Peyer's patch (tissue), 4 donors: ENCODE measurements at regions not wholly inside any gene's neighbourhood (a gene's known extent, or its start where the extent isn't known, plus 50 kb on each side); places are given as distances from the start of the nearest gene placed in this dataset.

Source experiments
- POLR2A ChIP-seq, 2 donors: fragments of 450-650 bp; IDR thresholded peaks; one replicate each; pipeline ENCODE4 v1.5.1; 2017; ENCODE audit warnings: antibody characterized with exemption in 2 of 2, mild to moderate bottlenecking in 2 of 2, moderate library complexity in 2 of 2
- TF ChIP-seq, protein P1 (sequence below), 6 experiments: fragments of 450-650 bp in 4 of 6; fragments of 200-600 bp in 2 of 6; sonication (generic) in 1 of 6; IDR thresholded peaks; one replicate each; pipeline ENCODE4 v1.5.1; 2017 to 2019; ENCODE audit warnings: antibody characterized with exemption in 6 of 6, mild to moderate bottlenecking in 3 of 6, moderate library complexity in 1 of 6

DNA sequence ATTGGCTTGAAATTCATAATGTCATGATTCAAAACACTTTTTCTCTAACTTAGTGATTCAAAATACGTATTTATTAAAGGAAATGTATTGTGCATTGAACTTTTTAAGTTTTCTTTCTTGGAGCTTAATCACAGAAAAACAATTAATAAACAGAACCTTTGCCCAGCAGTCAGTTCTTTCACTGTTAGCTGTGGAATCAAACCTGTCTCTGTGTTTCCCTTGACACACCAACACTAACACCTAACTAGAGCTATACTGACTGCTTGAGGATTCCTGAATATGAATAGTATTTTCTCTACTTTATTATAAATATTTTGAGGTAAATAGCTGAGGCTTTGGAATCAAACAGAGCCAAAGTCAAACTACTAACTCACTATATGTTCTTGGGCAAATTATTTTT lies 296.4 kb downstream of the HIVEP2 start:
- TF ChIP-seq, protein P1, sequence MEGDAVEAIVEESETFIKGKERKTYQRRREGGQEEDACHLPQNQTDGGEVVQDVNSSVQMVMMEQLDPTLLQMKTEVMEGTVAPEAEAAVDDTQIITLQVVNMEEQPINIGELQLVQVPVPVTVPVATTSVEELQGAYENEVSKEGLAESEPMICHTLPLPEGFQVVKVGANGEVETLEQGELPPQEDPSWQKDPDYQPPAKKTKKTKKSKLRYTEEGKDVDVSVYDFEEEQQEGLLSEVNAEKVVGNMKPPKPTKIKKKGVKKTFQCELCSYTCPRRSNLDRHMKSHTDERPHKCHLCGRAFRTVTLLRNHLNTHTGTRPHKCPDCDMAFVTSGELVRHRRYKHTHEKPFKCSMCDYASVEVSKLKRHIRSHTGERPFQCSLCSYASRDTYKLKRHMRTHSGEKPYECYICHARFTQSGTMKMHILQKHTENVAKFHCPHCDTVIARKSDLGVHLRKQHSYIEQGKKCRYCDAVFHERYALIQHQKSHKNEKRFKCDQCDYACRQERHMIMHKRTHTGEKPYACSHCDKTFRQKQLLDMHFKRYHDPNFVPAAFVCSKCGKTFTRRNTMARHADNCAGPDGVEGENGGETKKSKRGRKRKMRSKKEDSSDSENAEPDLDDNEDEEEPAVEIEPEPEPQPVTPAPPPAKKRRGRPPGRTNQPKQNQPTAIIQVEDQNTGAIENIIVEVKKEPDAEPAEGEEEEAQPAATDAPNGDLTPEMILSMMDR (IDR thresholded peaks at IDR 0.05), result no peak
- TF ChIP-seq POLR2A (IDR thresholded peaks at IDR 0.05), result no peak
